ENCODE measurements at regions not wholly inside any gene's neighbourhood (a gene's known extent, or its start where the extent isn't known, plus 50 kb on each side); places are given as distances from the start of the nearest gene placed in this dataset.

DNA sequence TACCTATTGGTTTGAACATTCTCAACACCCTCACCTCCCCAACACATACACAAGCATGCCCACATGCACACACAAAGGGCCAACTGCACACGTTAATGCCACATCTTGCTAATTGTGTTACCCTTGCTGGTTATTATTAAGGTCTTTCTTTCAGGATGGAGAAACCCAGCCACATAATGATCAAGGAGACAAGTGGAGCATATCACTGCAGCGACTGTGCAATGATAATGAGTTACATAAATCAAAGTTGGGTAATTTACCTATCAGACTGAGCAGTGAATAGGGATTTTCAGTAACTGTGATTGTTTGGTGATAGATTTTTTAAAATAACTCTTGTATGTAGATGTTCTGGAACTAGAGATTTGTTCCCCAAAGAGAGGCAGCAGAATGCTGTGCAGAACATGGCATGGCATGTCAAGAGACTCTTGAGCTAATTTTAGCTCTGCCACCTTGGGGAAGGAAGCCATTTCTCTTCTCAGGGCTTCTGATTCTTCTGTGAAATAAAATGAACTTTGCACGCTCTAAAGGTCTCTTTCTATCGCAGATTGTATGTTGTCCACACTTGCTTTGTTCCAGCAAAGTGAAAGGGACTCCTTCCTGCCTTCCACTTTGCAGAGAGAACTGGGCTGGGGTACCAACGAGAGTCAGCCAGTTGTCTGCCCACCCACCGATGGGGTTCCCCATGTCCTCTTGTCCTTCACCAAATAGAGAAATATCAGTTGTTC lies 126.0 kb upstream of the CAMK1G start:
- DNase-seq (ENCODE audit: low read depth), result no peak

DNA sequence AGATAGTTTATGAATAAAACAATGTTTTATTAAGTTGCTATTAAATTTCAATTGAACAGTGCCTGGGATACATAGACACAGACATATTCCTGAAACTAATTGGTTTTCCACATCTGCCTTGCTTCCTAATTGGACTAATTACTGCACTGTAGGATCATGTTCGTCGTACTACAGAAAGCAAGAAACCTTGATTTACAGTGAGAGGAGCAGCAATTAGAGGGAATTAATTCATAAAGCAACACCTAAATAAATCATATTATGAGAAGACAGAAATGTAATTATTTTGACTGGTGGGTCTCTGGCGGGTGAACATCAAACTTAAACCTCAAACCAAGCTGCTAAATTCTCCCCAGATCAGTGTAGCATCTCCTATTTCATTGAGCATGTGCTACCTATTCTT lies 124.6 kb upstream of the CAMK1G start:
- no peak for DNase-seq (ENCODE audit: low read depth)

- DNase-seq (ENCODE audit: low read depth), result no peak
These were observed 122.3 kb upstream of the CAMK1G start for GRCh38 chr1:209461168-209461567.

DNA sequence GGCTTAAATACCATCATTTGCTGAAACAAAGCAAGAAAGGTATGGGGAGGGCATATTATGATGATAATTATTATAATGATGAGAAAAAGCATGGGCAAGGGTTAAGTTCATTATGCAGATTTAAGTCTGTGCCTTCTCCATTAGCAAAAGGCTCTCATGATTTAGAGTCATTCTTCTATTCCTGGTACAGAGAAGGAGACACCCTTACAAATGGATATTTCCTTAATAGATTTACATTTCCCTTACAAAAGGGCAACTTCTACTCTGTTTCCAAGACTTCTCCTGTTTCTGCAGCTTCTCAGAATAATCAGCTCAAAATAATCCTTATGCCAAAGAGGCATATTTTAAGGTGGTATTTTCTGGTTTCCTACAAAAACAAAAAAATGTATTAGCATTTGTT lies 121.1 kb upstream of the CAMK1G start:
- no peak for DNase-seq (ENCODE audit: low read depth)

DNA sequence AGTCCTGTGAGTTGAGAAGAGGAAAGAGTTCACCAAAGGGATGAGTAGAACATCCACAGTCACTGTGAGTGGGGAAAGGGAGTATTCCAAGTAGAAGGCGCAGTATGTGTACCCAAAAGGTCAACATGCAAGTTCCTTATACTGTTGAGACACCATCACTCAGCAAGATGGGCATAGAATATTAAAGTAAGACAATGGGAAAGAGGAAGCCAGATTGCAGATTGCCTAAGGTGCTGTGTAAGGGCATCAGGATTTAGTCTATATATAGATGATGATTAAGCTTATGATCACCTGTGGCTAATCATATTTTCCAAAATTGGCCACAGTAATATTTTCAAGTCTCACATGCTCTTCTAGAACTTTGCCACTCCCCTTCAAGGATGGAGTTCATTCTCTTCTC lies 120.1 kb upstream of the CAMK1G start:
- no peak for DNase-seq (ENCODE audit: low read depth)

DNA sequence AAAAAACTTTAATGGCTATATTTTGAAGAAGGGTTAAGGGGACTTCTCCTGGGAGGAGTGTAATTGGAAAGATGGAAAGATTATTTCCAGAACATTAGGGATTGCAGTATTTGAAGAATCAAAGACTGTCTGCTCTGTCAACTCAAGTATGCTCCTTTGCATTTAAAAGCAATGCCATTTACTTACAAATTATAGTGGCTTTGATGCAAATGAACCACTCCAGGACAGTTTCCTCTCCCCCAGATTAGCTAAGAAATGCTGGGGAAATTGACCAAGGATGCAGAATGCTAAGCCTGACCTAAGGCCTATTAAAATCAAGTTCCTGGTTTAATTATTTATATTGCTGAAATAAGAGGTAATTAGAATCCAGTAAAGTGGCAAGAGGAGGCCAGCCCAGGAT lies 110.5 kb upstream of the CAMK1G start:
- no peak for DNase-seq (ENCODE audit: low read depth)

GRCh38 chr1:209480345-209480744 lies 103.2 kb upstream of the CAMK1G start:
- no peak for DNase-seq (ENCODE audit: low read depth)

GRCh38 chr1:209483691-209484090 lies 99.8 kb upstream of the CAMK1G start:
- DNase-seq (ENCODE audit: low read depth), result no peak

GRCh38 chr1:209484429-209484828 lies 99.1 kb upstream of the CAMK1G start:
- no peak for DNase-seq (ENCODE audit: low read depth)

DNA sequence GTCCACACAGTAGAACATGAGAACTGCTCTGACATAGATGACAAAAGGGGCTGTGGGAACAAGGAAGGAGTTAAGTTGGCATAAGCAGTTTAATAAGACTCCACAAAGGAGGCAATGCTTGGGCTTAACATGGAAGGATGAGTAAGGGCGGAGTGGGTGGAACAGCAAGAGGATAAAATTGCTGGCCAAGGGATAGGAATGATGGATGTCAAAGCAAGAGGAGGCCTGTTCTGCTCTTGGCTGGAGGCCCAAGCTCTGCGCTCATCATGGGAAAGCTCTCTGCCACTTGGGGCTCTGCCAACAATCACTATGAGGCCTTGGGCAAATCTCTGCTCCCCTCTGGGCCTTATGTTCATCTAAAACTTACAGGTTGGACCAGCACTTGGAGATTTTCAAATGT lies 98.3 kb upstream of the CAMK1G start:
- peak; percentile 4 for DNase-seq (ENCODE audit: low read depth)

GRCh38 chr1:209485751-209486150 lies 97.8 kb upstream of the CAMK1G start:
- DNase-seq (ENCODE audit: low read depth), result no peak

- no peak for DNase-seq (ENCODE audit: low read depth)
These were observed 96.5 kb upstream of the CAMK1G start for GRCh38 chr1:209486861-209487593.

DNA sequence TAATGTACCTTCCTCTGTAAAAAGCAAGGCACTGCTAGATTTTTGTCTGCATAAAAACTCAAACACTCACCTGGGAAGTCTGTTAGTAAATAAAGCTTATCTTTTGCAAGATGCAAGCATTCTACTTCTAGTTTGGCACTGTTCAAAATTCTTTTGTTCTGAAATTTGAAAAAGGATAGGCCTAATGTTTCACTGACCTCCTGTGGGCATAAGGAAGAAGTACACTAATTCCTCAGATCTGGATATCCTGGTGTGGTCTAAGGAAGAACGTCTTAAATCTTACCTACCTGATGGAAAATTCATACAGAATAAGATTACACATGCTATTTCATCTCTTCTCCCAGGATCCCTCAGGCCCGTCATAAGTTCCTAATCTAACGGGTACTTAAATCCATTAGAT lies 93.5 kb upstream of the CAMK1G start:
- DNase-seq (ENCODE audit: low read depth), result no peak

DNA sequence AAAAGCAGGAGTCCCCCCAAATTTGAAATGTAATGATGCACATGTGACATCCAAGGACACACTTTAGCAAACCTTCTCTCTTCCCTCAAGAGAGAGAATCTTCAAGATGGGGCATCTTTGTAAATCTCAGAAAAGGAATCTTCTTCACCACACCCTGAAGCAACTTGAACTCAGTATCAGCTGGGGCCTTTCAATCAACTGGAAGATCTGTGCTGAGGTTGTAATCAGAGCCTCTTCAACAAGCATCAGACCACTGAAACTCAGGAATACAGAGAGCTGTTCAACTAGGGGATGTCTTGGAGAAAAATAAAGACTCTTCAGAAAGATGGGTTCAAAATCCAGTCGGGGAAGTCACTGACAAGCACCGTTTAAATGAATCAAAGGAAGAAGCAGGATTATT lies 92.5 kb upstream of the CAMK1G start:
- DNase-seq (ENCODE audit: low read depth), result no peak

- no peak for DNase-seq (ENCODE audit: low read depth)
These were observed 92.0 kb upstream of the CAMK1G start for GRCh38 chr1:209491496-209491895.

GRCh38 chr1:209491897-209492296 lies 91.6 kb upstream of the CAMK1G start:
- no peak for DNase-seq (ENCODE audit: low read depth)

GRCh38 chr1:209493559-209493958 lies 90.0 kb upstream of the CAMK1G start:
- DNase-seq (ENCODE audit: low read depth), result no peak

GRCh38 chr1:209497729-209498128 lies 85.8 kb upstream of the CAMK1G start:
- no peak for DNase-seq (ENCODE audit: low read depth)

- no peak for DNase-seq (ENCODE audit: low read depth)
These were observed 82.5 kb upstream of the CAMK1G start for GRCh38 chr1:209500993-209501392.

- no peak for DNase-seq (ENCODE audit: low read depth)
These were observed 80.3 kb upstream of the CAMK1G start for GRCh38 chr1:209503196-209503595.

DNA sequence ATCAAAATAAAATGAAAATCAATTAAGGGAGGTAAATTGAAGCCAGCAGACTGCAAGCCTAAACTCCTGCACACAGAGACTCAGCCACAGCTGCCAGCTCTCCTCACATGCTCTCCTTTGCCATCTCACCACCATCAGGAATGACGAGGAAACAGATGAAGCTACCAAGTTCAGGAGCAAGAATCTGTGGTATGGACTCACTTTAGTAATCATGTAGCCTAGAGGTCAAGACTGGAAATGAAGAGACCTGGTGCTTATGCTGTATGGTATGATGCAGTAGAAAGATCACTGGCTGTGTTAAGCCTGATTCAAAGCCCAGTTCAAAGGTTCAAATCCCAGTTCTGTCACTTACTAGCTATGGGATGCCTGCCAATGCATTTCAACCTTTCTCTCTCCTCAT lies 78.9 kb upstream of the CAMK1G start:
- no peak for DNase-seq (ENCODE audit: low read depth)

GRCh38 chr1:209505044-209505443 lies 78.5 kb upstream of the CAMK1G start:
- no peak for DNase-seq (ENCODE audit: low read depth)

DNA sequence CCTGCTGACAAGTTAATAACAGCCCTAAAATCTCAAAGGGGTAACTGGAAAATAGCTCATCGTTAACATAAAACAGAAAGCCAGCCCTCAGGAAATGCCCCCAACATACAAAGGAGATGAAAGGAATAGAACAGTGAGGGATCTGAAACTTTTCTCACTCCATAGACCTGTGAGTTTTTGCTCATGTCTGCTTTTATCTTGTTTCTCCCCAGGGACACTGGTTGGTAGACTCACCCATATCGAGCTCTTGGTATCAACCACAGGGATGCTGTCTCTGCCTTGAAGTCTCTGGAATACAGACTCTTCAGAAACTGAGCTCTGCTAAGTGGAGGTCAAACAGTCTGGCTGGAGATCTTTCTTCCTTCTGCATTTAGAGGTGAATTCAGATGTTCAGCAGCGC lies 77.4 kb upstream of the CAMK1G start:
- no peak for DNase-seq (ENCODE audit: low read depth)

DNA sequence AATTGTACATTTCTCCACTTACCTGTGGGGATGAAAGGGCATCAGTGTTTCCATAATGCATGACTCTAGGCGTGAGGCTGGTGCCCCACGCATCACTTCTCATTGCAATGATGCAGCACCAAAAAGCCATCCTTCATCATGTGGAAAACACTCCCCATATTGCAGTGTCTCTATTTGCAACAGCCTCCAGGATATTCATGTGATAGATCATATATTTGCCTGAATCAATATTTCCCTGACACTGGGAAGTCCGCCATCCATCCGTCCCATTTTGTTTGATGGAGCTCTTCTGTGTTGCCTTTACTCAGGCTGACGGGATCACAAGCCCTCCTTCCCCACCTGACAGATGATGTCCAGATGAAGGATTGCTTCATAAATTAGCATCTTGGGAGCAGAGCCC lies 74.5 kb upstream of the CAMK1G start:
- DNase-seq (ENCODE audit: low read depth), result no peak
